H1 (cell line): ENCODE measurements at regions not wholly inside any gene's neighbourhood (a gene's known extent, or its start where the extent isn't known, plus 50 kb on each side); places are given as distances from the start of the nearest gene placed in this dataset.
A peak's percentile ranks its signal among the peaks of the same experiment; 100 is the strongest.

ENCODE experiments used
- CTCF ChIA-PET: fragments of 300-600 bp; sonication (Branson Sonifier 250); formaldehyde crosslinking; loops from one replicate; lab custom pipeline; 2021; ENCODE audit not compliant: partially characterized antibody; lab: Charles Lee
- POLR2A ChIA-PET: fragments of 300-600 bp; sonication (Branson Sonifier 250); formaldehyde crosslinking; loops from one replicate; lab custom pipeline; 2021; ENCODE audit warnings: inconsistent platforms; ENCODE audit not compliant: partially characterized antibody; lab: Charles Lee
- DNase-seq, 2 experiments: peaks; one replicate each; pipeline versions ENCODE4 v3.0.0 to v3.0.0-alpha.2; 2010 to 2022; ENCODE audit warnings: low spot score in 2 of 2, low read depth in 1 of 2, mixed read lengths in 1 of 2
- FAIRE-seq: peaks from 2 replicates; lab custom pipeline; 2011; peaks lifted over from hg19 to GRCh38; lab: Jason Lieb, UNC
- H2AFZ ChIP-seq: 2 replicates; pipeline ENCODE4 v1.8.1; 2012; ENCODE audit warnings: low read length, inconsistent platforms
- H2AK5ac ChIP-seq: 2 replicates; pipeline ENCODE4 v1.6.1; 2013; ENCODE audit warnings: low read depth, low read length
- H2BK120ac ChIP-seq: replicated peaks from 2 replicates; pipeline ENCODE3; 2013; ENCODE audit warnings: low read depth, low read length, inconsistent platforms
- H2BK12ac ChIP-seq: 2 replicates; pipeline ENCODE4 v1.6.1; 2013; ENCODE audit warnings: low read depth, low read length
- H2BK15ac ChIP-seq: 2 replicates; pipeline ENCODE4 v1.6.1; 2013; ENCODE audit warnings: low read length
- H2BK20ac ChIP-seq: 2 replicates; pipeline ENCODE4 v1.6.1; 2013; ENCODE audit warnings: low read length
- H2BK5ac ChIP-seq: 2 replicates; pipeline ENCODE4 v1.6.1; 2013; ENCODE audit warnings: low read depth, low read length
- H3K14ac ChIP-seq: 2 replicates; pipeline ENCODE4 v1.6.1; 2013; ENCODE audit warnings: inconsistent platforms; ENCODE audit not compliant: insufficient read length
- H3K18ac ChIP-seq: 2 replicates; pipeline ENCODE4 v1.6.1; 2013; ENCODE audit warnings: low read length; ENCODE audit errors: extremely low read depth
- H3K23ac ChIP-seq: 2 replicates; pipeline ENCODE4 v1.6.1; 2013; ENCODE audit warnings: inconsistent platforms; ENCODE audit not compliant: insufficient read length
- H3K23me2 ChIP-seq: 2 replicates; pipeline ENCODE4 v1.6.1; 2013; ENCODE audit warnings: low read depth, low read length
- H3K27ac ChIP-seq: 2 replicates; pipeline ENCODE4 v1.6.1; 2011; ENCODE audit warnings: low read depth, low read length, inconsistent platforms
- H3K27me3 ChIP-seq, 4 experiments: replicated peaks in 1 of 4; 1 replicate in 1 of 4; 2 replicates in 3 of 4; pipeline versions ENCODE4 v1.6.1 to v1.8.1; 2011 to 2013; ENCODE audit warnings: low read length in 3 of 4, mild to moderate bottlenecking in 3 of 4, inconsistent platforms in 2 of 4, mixed read lengths in 2 of 4, moderate library complexity in 1 of 4; ENCODE audit not compliant: control insufficient read depth in 3 of 4, insufficient read depth in 3 of 4; ENCODE audit errors: extremely low read depth in 1 of 4
- H3K36me3 ChIP-seq, 4 experiments: 2 replicates each; pipeline versions ENCODE4 v1.6.1 to v1.8.1; 2011 to 2013; ENCODE audit warnings: mild to moderate bottlenecking in 4 of 4, low read length in 3 of 4, moderate library complexity in 2 of 4, control low read depth in 1 of 4, inconsistent platforms in 1 of 4; ENCODE audit not compliant: insufficient read depth in 4 of 4, control insufficient read depth in 2 of 4
- H3K4ac ChIP-seq: replicated peaks from 2 replicates; pipeline ENCODE3; 2013; ENCODE audit warnings: low read length, low read depth, mixed read lengths, inconsistent platforms; ENCODE audit not compliant: insufficient read length
- H3K4me1 ChIP-seq, 4 experiments: replicated peaks in 1 of 4; 1 replicate in 1 of 4; 2 replicates in 3 of 4; pipeline versions ENCODE4 v1.6.1 to v1.8.1; 2011 to 2013; ENCODE audit warnings: low read length in 3 of 4, inconsistent platforms in 2 of 4, mixed read lengths in 1 of 4; ENCODE audit not compliant: insufficient read depth in 4 of 4, control insufficient read depth in 3 of 4
- H3K4me2 ChIP-seq, 2 experiments: 2 replicates each; pipeline versions ENCODE4 v1.6.1 to v1.8.1; 2011 to 2013; ENCODE audit warnings: low read depth in 2 of 2, low read length in 2 of 2, control low read depth in 1 of 2, inconsistent platforms in 1 of 2, mild to moderate bottlenecking in 1 of 2; ENCODE audit not compliant: insufficient read depth in 1 of 2
- H3K4me3 ChIP-seq, 4 experiments: fragments of 200-600, 300-600 bp in 1 of 4; sonication (generic), shearing (Covaris generic), sonication (Bioruptor Twin) in 1 of 4; 2 replicates each; pipeline versions ENCODE4 v1.5.1 to v1.8.1; 2011 to 2016; ENCODE audit warnings: low read length in 4 of 4, low read depth in 3 of 4, control low read depth in 2 of 4, inconsistent platforms in 2 of 4, mild to moderate bottlenecking in 2 of 4, mixed read lengths in 1 of 4, moderate library complexity in 1 of 4; ENCODE audit not compliant: insufficient read depth in 2 of 4; ENCODE audit errors: extremely low read depth in 1 of 4
- H3K56ac ChIP-seq: replicated peaks from 2 replicates; pipeline ENCODE3; 2013; ENCODE audit warnings: low read depth, mild to moderate bottlenecking, mixed read lengths, low read length, inconsistent platforms; ENCODE audit not compliant: insufficient read length
- H3K79me1 ChIP-seq: 2 replicates; pipeline ENCODE4 v1.6.1; 2013; ENCODE audit warnings: low read depth, low read length, control low read depth
- H3K79me2 ChIP-seq, 2 experiments: 2 replicates each; pipeline versions ENCODE4 v1.6.1 to v1.8.1; 2012 to 2013; ENCODE audit warnings: low read length in 2 of 2, mild to moderate bottlenecking in 2 of 2, inconsistent platforms in 1 of 2; ENCODE audit not compliant: insufficient read depth in 2 of 2, control insufficient read depth in 1 of 2
- H3K9ac ChIP-seq, 4 experiments: replicated peaks in 1 of 4; 1 replicate in 1 of 4; 2 replicates in 3 of 4; pipeline versions ENCODE4 v1.6.1 to v1.8.1; 2011 to 2013; ENCODE audit warnings: low read depth in 3 of 4, low read length in 3 of 4, control low read depth in 2 of 4, mild to moderate bottlenecking in 2 of 4, moderate library complexity in 2 of 4, inconsistent platforms in 1 of 4; ENCODE audit errors: extremely low read depth in 1 of 4
- H3K9me3 ChIP-seq, 2 experiments: 2 replicates each; pipeline versions ENCODE4 v1.6.1 to v1.8.1; 2012 to 2013; ENCODE audit warnings: mild to moderate bottlenecking in 2 of 2, moderate library complexity in 2 of 2, control low read depth in 1 of 2, inconsistent platforms in 1 of 2, low read depth in 1 of 2, low read length in 1 of 2, mixed read lengths in 1 of 2; ENCODE audit not compliant: insufficient read depth in 2 of 2
- H4K20me1 ChIP-seq, 2 experiments: replicated peaks in 1 of 2; 2 replicates each; pipeline versions ENCODE3 to v1.8.1; 2011 to 2013; ENCODE audit warnings: inconsistent platforms in 2 of 2, low read length in 2 of 2, mild to moderate bottlenecking in 1 of 2; ENCODE audit not compliant: insufficient read depth in 2 of 2, control insufficient read depth in 1 of 2
- H4K5ac ChIP-seq: 2 replicates; pipeline ENCODE4 v1.6.1; 2013; ENCODE audit warnings: low read length, low read depth, mixed read lengths, inconsistent platforms; ENCODE audit not compliant: insufficient read length
- H4K8ac ChIP-seq: 2 replicates; pipeline ENCODE4 v1.8.0; 2013; ENCODE audit warnings: mild to moderate bottlenecking, moderate library complexity, low read length, inconsistent platforms; ENCODE audit not compliant: insufficient read depth; ENCODE audit errors: extremely low read depth
- H4K91ac ChIP-seq: replicated peaks from 2 replicates; pipeline ENCODE3; 2013; ENCODE audit warnings: low read length, mixed read lengths, inconsistent platforms; ENCODE audit not compliant: insufficient read length
- BCL11A ChIP-seq, 2 experiments: IDR thresholded peaks; one replicate each; pipeline ENCODE4 v1.6.1; 2011; ENCODE audit warnings: low read depth in 2 of 2, low read length in 2 of 2, mild to moderate bottlenecking in 2 of 2
- CREB1 ChIP-seq: IDR thresholded peaks from 2 replicates; pipeline ENCODE4 v1.6.1; 2012; ENCODE audit warnings: inconsistent platforms
- FOSL1 ChIP-seq: IDR thresholded peaks from 2 replicates; pipeline ENCODE4 v1.6.1; 2011; ENCODE audit warnings: mild to moderate bottlenecking, low read depth, low read length, moderate library complexity; ENCODE audit not compliant: insufficient read depth
- TCF12 ChIP-seq: IDR thresholded peaks from 2 replicates; pipeline ENCODE4 v1.6.1; 2011; ENCODE audit warnings: low read depth, mild to moderate bottlenecking, low read length
- WGBS, 2 experiments: shearing (Covaris generic) in 1 of 2; methylation state at CpG; one replicate each; pipeline versions ENCODE4 v1.1.6 to v1.1.7; 2013 to 2015; ENCODE audit warnings: low lambda C conversion rate in 2 of 2, mixed read lengths in 2 of 2, inconsistent platforms in 1 of 2, low coverage in 1 of 2, missing lambda C conversion rate in 1 of 2; ENCODE audit not compliant: insufficient replicate concordance in 2 of 2, insufficient coverage in 1 of 2, insufficient read length in 1 of 2; ENCODE audit errors: extremely low coverage in 1 of 2, missing lambda C conversion rate in 1 of 2; 5-methylcytosine and 5-hydroxymethylcytosine counted together

- Histone ChIP-seq H3K18ac (no peak overlapping the region), H3K9me3 (peaks cover 0 to 3% of the 10 kb centered on the region in 2 experiments; a peak in 1 of 4 replicates), H3K4me1 (peaks cover 0 to 11% (median 6%) of the 10 kb centered on the region in 4 experiments; a peak in 3 of 7 replicates), H2BK120ac (no peak overlapping the region), H4K91ac (no peak overlapping the region), H2BK15ac (no peak overlapping the region), H4K8ac (no peak overlapping the region), H3K79me1 (no peaks in the 10 kb centered on the region), H2AK5ac (no peak overlapping the region), H3K36me3 (no peaks in the 10 kb centered on the region; a peak in 1 of 8 replicates), H3K4me2 (no peak overlapping the region; a peak in 1 of 4 replicates), H4K20me1 (no peaks in the 10 kb centered on the region), H3K23me2 (no peaks in the 10 kb centered on the region; the same call in 1 of the 2 replicates), H3K27me3 (no peaks in the 10 kb centered on the region), H2BK5ac (peak overlapping the region; percentile 54; the same call in 1 of the 2 replicates), H3K4me3 (no peak overlapping the region), H3K23ac (no peak overlapping the region), H3K9ac (no peak overlapping the region), H3K79me2 (no peaks in the 10 kb centered on the region), H2BK20ac (no peak overlapping the region), H3K4ac (no peak overlapping the region), H2BK12ac (peak overlapping the region; percentile 91; the same call in 1 of the 2 replicates), H3K14ac (no peak overlapping the region), H4K5ac (no peak overlapping the region), H3K56ac (no peak overlapping the region), H2AFZ (no peak overlapping the region), H3K27ac (no peak overlapping the region)
- TF ChIP-seq BCL11A (IDR thresholded peaks at IDR 0.05; ENCODE audit: low read depth in 2 of 2, low read length in 2 of 2), result no peak
- TF ChIP-seq FOSL1, result no peak
- no peak for TF ChIP-seq TCF12
- TF ChIP-seq CREB1, result no peak
- DNase-seq, result no peak
- CTCF ChIA-PET, result interaction anchor here (1.0 to 1.7 kb wide), 2 partner anchors 16 to 21 kb away, joined by 3 to 4 read pairs; no protein-coding TSS in a partner anchor
- POLR2A ChIA-PET, result no interaction called here
- FAIRE-seq, result no peak
- WGBS, 2 experiments, result 51% methylated on average over 2 of the region's 2 CpGs; no CpG with 5 or more reads in 1 of the 2 experiments
Measured at GRCh38 chr11:119816660-119817059, 87.7 kb upstream of the NECTIN1 start.
